OCI-LY7 (cell line): ENCODE measurements at regions not wholly inside any gene's neighbourhood (a gene's known extent, or its start where the extent isn't known, plus 50 kb on each side); places are given as distances from the start of the nearest gene placed in this dataset.

Source experiments
- BruUV-seq: library from RNA; stranded (reverse); fragments of 400-500 nt; replicated peaks from 2 replicates; lab custom pipeline; 2021; lab: Mats Ljungman, UMichigan
- CTCF ChIA-PET: fragments of 300-600 bp; sonication (Branson Sonifier 250); formaldehyde crosslinking; loops from one replicate; lab custom pipeline; 2022; ENCODE audit warnings: antibody characterized with exemption; ENCODE audit not compliant: unreplicated experiment; lab: Charles Lee
- POLR2A ChIA-PET: fragments of 300-600 bp; sonication (Branson Sonifier 250); formaldehyde crosslinking; loops from one replicate; lab custom pipeline; 2022; ENCODE audit warnings: antibody characterized with exemption; lab: Charles Lee
- DNase-seq: peaks from one replicate; pipeline ENCODE4 v3.0.0-alpha.2; 2015; ENCODE audit warnings: low spot score
- H2AFZ ChIP-seq: fragments of 200-600 bp; sonication (generic), shearing (Covaris generic); 2 replicates; pipeline ENCODE4 v1.6.1; 2014; ENCODE audit warnings: mild to moderate bottlenecking, antibody characterized with exemption, low read length, moderate library complexity
- H3K27ac ChIP-seq: fragments of 200-600 bp; sonication (generic); 2 replicates; pipeline ENCODE4 v1.5.1; 2014; ENCODE audit warnings: mixed run types, low read depth, mild to moderate bottlenecking, moderate library complexity, low read length, inconsistent platforms; ENCODE audit not compliant: poor library complexity, severe bottlenecking
- H3K36me3 ChIP-seq: fragments of 200-600 bp; sonication (generic); 2 replicates; pipeline ENCODE4 v1.6.1; 2014; ENCODE audit warnings: mild to moderate bottlenecking, antibody characterized with exemption, low read length, moderate library complexity, mixed read lengths; ENCODE audit not compliant: insufficient read depth
- H3K4me1 ChIP-seq: fragments of 200-600 bp; sonication (generic); 2 replicates; pipeline ENCODE4 v1.5.1; 2014; ENCODE audit warnings: mild to moderate bottlenecking, low read length; ENCODE audit not compliant: insufficient read depth, poor library complexity, severe bottlenecking
- H3K4me2 ChIP-seq: fragments of 200-600 bp; sonication (generic); 2 replicates; pipeline ENCODE4 v1.6.1; 2014; ENCODE audit warnings: mild to moderate bottlenecking, low read length
- H3K4me3 ChIP-seq: fragments of 200-600 bp; sonication (generic); 2 replicates; pipeline ENCODE4 v1.5.1; 2014; ENCODE audit warnings: mild to moderate bottlenecking, low read depth, low read length; ENCODE audit not compliant: poor library complexity, severe bottlenecking
- H3K79me2 ChIP-seq: fragments of 200-600 bp; sonication (generic); 2 replicates; pipeline ENCODE4 v1.6.1; 2016; ENCODE audit warnings: low read depth, mild to moderate bottlenecking, low read length, moderate library complexity, mixed read lengths; ENCODE audit not compliant: insufficient read depth
- H3K9me2 ChIP-seq: fragments of 200-600 bp; sonication (generic); 2 replicates; pipeline ENCODE4 v1.6.1; 2016; ENCODE audit warnings: mild to moderate bottlenecking, low read length, mixed read lengths; ENCODE audit not compliant: insufficient read depth
- H3K9me3 ChIP-seq: fragments of 200-600 bp; sonication (generic); 2 replicates; pipeline ENCODE4 v1.6.1; 2014; ENCODE audit warnings: mild to moderate bottlenecking, mixed run types, low read length, mixed read lengths
- H4K20me1 ChIP-seq: fragments of 200-600 bp; sonication (generic); 2 replicates; pipeline ENCODE4 v1.6.1; 2014; ENCODE audit warnings: mild to moderate bottlenecking, antibody characterized with exemption, low read length, moderate library complexity, mixed read lengths; ENCODE audit not compliant: insufficient read depth
- CTCF ChIP-seq: fragments of 200-600 bp; sonication (generic); conservative IDR thresholded peaks from 2 replicates; pipeline ENCODE4 v1.5.1; 2014; ENCODE audit warnings: mild to moderate bottlenecking, antibody characterized with exemption, low read length, moderate library complexity, mixed read lengths
- EZH2phosphoT487 ChIP-seq: fragments of 200-600 bp; sonication (generic); IDR thresholded peaks from 2 replicates; pipeline ENCODE4 v1.6.1; 2018; ENCODE audit warnings: low read depth, borderline replicate concordance, mild to moderate bottlenecking, mixed run types, antibody characterized with exemption, low read length, moderate library complexity, mixed read lengths
- intact Hi-C: fragments of 100-400 bp; cut with micrococcal nuclease; formaldehyde crosslinking; loops from one replicate; pipeline ENCODE4 v1.10.0; 2022; ENCODE audit not compliant: unreplicated experiment

GRCh38 chr11:97389270-97389669 is 999.5 kb downstream of the JRKL start:
- ChIA-PET POLR2A (no interaction called here), CTCF (no interaction called here)
- TF ChIP-seq CTCF (no peak), EZH2phosphoT487 (no peak)

GRCh38 chr11:97398246-97398645 is 1008.4 kb downstream of the JRKL start:
- DNase-seq, result no peak

More at GRCh38 chr11:97389270-97389669, 999.5 kb downstream of the JRKL start:
- H3K27ac ChIP-seq, result no peak overlapping the region
- no peak overlapping the region for H2AFZ ChIP-seq
- H3K4me3 ChIP-seq, result no peak overlapping the region
- no peak overlapping the region for H3K4me2 ChIP-seq
- no peaks in the 10 kb centered on the region for H3K79me2 ChIP-seq
- H3K9me3 ChIP-seq, result no peaks in the 10 kb centered on the region
- BruUV-seq, result no TSS peak
- H4K20me1 ChIP-seq, result no peaks in the 10 kb centered on the region
- no peaks in the 10 kb centered on the region for H3K36me3 ChIP-seq
- intact Hi-C loops, result no loop called here
- no peaks in the 10 kb centered on the region for H3K9me2 ChIP-seq
- no peak for DNase-seq
- H3K4me1 ChIP-seq, result no peaks in the 10 kb centered on the region

More at GRCh38 chr11:97398246-97398645, 1008.4 kb downstream of the JRKL start:
- Histone ChIP-seq H3K9me2 (no peaks in the 10 kb centered on the region), H3K36me3 (no peaks in the 10 kb centered on the region), H3K4me3 (no peak overlapping the region), H4K20me1 (no peaks in the 10 kb centered on the region), H3K79me2 (no peaks in the 10 kb centered on the region), H3K27ac (no peak overlapping the region), H2AFZ (no peak overlapping the region), H3K9me3 (no peaks in the 10 kb centered on the region), H3K4me1 (no peaks in the 10 kb centered on the region), H3K4me2 (no peak overlapping the region)
- CTCF ChIA-PET, result no interaction called here
- no TSS peak for BruUV-seq
- POLR2A ChIA-PET, result no interaction called here
- intact Hi-C loops, result no loop called here
- TF ChIP-seq CTCF (no peak), EZH2phosphoT487 (no peak)
